Adrenal gland (tissue), 9 donors: ENCODE measurements at regions not wholly inside any gene's neighbourhood (a gene's known extent, or its start where the extent isn't known, plus 50 kb on each side); places are given as distances from the start of the nearest gene placed in this dataset.

ENCODE experiments used
- DNase-seq, 7 donors: peaks; one replicate each; pipeline ENCODE4 v3.0.0-alpha.2; 2019 to 2020
- H3K27ac ChIP-seq, 5 donors: fragments of 200-600 bp; sonication (generic) in 4 of 5; 1 replicate in 3 of 5; 2 replicates in 2 of 5; pipeline versions ENCODE4 v1.5.1 to v1.8.0; 2016 to 2020; ENCODE audit warnings: mild to moderate bottlenecking in 1 of 5
- H3K27me3 ChIP-seq: fragments of 200-600 bp; 2 replicates; pipeline ENCODE4 v1.8.0; 2021
- H3K36me3 ChIP-seq, 2 donors: fragments of 200-600 bp; replicated peaks in 1 of 2; 1 replicate in 1 of 2; 2 replicates in 1 of 2; pipeline versions ENCODE4 v1.5.1 to v1.8.0; 2018 to 2022
- H3K4me1 ChIP-seq, 2 donors: fragments of 200-600 bp; replicated peaks in 1 of 2; 1 replicate in 1 of 2; 2 replicates in 1 of 2; pipeline versions ENCODE4 v1.5.1 to v1.8.0; 2018 to 2021
- H3K4me3 ChIP-seq, 4 donors: fragments of 200-600 bp; sonication (generic) in 3 of 4; one replicate each; pipeline ENCODE4 v1.5.1; 2016 to 2018
- H3K9me3 ChIP-seq, 3 donors: fragments of 200-600 bp; sonication (generic) in 1 of 3; replicated peaks in 1 of 3; 1 replicate in 2 of 3; 2 replicates in 1 of 3; pipeline versions ENCODE4 v1.5.1 to v1.8.0; 2016 to 2021
- CTCF ChIP-seq, 6 experiments: fragments of 450-650 bp in 4 of 6; fragments of 200-600 bp in 2 of 6; sonication (generic) in 1 of 6; IDR thresholded peaks; 1 replicate in 5 of 6; 2 replicates in 1 of 6; pipeline versions ENCODE4 v1.5.1 to v1.8.0; 2016 to 2021; ENCODE audit warnings: antibody characterized with exemption in 6 of 6, mild to moderate bottlenecking in 2 of 6, moderate library complexity in 1 of 6
- POLR2A ChIP-seq, 2 donors: fragments of 450-650 bp; IDR thresholded peaks; one replicate each; pipeline ENCODE4 v1.6.1; 2017; ENCODE audit warnings: antibody characterized with exemption in 2 of 2, mild to moderate bottlenecking in 2 of 2, moderate library complexity in 1 of 2
- WGBS, 4 donors: extraction: QIAGEN DNeasy Blood & Tissue Kit in 2 of 4; methylation state at CpG; one replicate each; pipeline versions ENCODE4 v1.1.5 to v1.1.7; 2013 to 2017; 5-methylcytosine and 5-hydroxymethylcytosine counted together
- intact Hi-C, 2 donors: fragments of 100-400 bp; cut with DNase I; formaldehyde crosslinking; loops; one replicate each; pipeline versions ENCODE4 v1.14.1 to v1.15.0; 2022 to 2023
- donor health status: healthy with polysubstance abuse.
- donor health status: Bipolar disorder and iron deficiency.
- donor health status: DM: yes; HTN: yes; CAD: no.
- donor health status: DM: no; HTN: no; CAD: no.
- donor health status: DM: no; HTN: no; CAD: no.

- 53 to 74% (median 63%) methylated on average over 3 of the region's 3 CpGs for WGBS, 4 donors
- Histone ChIP-seq H3K4me3 (no peak overlapping the region), H3K36me3 (no peaks in the 10 kb centered on the region), H3K27ac (no peak overlapping the region), H3K9me3 (no peaks in the 10 kb centered on the region), H3K27me3 (no peaks in the 10 kb centered on the region), H3K4me1 (no peaks in the 10 kb centered on the region)
- intact Hi-C loops: no loop called here
- no peak for DNase-seq
- TF ChIP-seq CTCF (IDR thresholded peaks at IDR 0.05): no peak
- no peak for TF ChIP-seq POLR2A (IDR thresholded peaks at IDR 0.05)
These were observed 774.7 kb downstream of the METTL4 start for GRCh38 chr18:1796636-1797035.

GRCh38 chr18:1797235-1797634 lies 774.1 kb downstream of the METTL4 start:
- no peaks in the 10 kb centered on the region for H3K9me3 ChIP-seq
- H3K36me3 ChIP-seq: no peaks in the 10 kb centered on the region
- H3K27me3 ChIP-seq: no peaks in the 10 kb centered on the region
- 55 to 79% (median 71%) methylated on average over 2 of the region's 2 CpGs for WGBS, 4 donors
- intact Hi-C loops: no loop called here
- no peak overlapping the region for H3K4me3 ChIP-seq
- no peak for TF ChIP-seq CTCF (IDR thresholded peaks at IDR 0.05)
- no peak for TF ChIP-seq POLR2A (IDR thresholded peaks at IDR 0.05)
- no peak for DNase-seq
- H3K4me1 ChIP-seq: no peaks in the 10 kb centered on the region
- no peak overlapping the region for H3K27ac ChIP-seq

GRCh38 chr18:1805521-1805920 lies 765.8 kb downstream of the METTL4 start:
- no peaks in the 10 kb centered on the region for H3K27me3 ChIP-seq
- WGBS, 4 donors: 63 to 76% (median 72%) methylated on average over 4 of the region's 4 CpGs
- H3K9me3 ChIP-seq: no peaks in the 10 kb centered on the region
- no peak overlapping the region for H3K27ac ChIP-seq
- intact Hi-C loops: no loop called here
- no peak overlapping the region for H3K4me3 ChIP-seq
- H3K36me3 ChIP-seq: no peaks in the 10 kb centered on the region
- TF ChIP-seq POLR2A (IDR thresholded peaks at IDR 0.05) (no peak), CTCF (IDR thresholded peaks at IDR 0.05) (no peak)
- DNase-seq: no peak
- no peaks in the 10 kb centered on the region for H3K4me1 ChIP-seq

- DNase-seq: no peak
- 80 to 85% (median 83%) methylated on average over 7 of the region's 7 CpGs for WGBS, 4 donors
- Histone ChIP-seq H3K4me1 (no peaks in the 10 kb centered on the region), H3K4me3 (no peak overlapping the region), H3K36me3 (no peaks in the 10 kb centered on the region), H3K9me3 (no peaks in the 10 kb centered on the region), H3K27ac (no peak overlapping the region), H3K27me3 (no peaks in the 10 kb centered on the region)
- intact Hi-C loops: no loop called here
- TF ChIP-seq CTCF (IDR thresholded peaks at IDR 0.05) (no peak), POLR2A (IDR thresholded peaks at IDR 0.05) (no peak)
These were observed 764.3 kb downstream of the METTL4 start for GRCh38 chr18:1806884-1807615.
